ENCODE measurements at regions not wholly inside any gene's neighbourhood (a gene's known extent, or its start where the extent isn't known, plus 50 kb on each side); places are given as distances from the start of the nearest gene placed in this dataset.
A peak's percentile ranks its signal among the peaks of the same experiment; 100 is the strongest.
"Not testable (repeated sequence)": the region's sequence is repeated elsewhere in the genome, so short reads cannot be mapped to it uniquely, and the experiment has no call there.

DNA sequence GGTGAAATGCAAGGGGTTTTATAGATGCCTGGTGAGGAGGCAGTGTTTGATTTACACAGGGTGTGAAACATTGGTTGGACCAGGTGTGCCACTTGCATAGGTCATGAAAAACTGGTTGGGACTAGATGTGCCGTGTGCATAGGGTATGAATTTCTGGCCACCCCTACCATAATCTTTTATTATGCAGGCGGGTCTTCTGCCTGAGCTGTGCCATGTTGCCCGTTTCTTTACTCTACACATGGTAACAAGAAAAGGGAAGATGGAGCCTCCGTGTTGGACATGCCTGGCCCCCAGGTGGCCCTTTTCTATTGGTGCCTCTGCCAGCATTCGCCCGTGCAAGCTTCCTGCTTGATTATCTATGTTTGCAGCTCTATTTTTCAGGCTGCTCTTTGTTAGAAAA lies 805.4 kb downstream of the TRIB2 start:
- Histone ChIP-seq H3K27me3 (ENCODE audit: low read depth, low read length) (no peaks in the 10 kb centered on the region), H3K4me3 (ENCODE audit: low read depth in 1 of 2, low read length in 2 of 2) (no peak overlapping the region), H3K9me3 (ENCODE audit: control insufficient read depth in 1 of 2, low read length in 2 of 2) (no peaks in the 10 kb centered on the region), H3K36me3 (ENCODE audit: control insufficient read depth in 1 of 2, insufficient read depth in 2 of 2, low read length in 2 of 2) (no peaks in the 10 kb centered on the region), H3K27ac (ENCODE audit: low read length) (no peak overlapping the region), H3K4me1 (ENCODE audit: control insufficient read depth in 1 of 2, insufficient read depth in 2 of 2, low read length in 2 of 2) (no peaks in the 10 kb centered on the region)

DNA sequence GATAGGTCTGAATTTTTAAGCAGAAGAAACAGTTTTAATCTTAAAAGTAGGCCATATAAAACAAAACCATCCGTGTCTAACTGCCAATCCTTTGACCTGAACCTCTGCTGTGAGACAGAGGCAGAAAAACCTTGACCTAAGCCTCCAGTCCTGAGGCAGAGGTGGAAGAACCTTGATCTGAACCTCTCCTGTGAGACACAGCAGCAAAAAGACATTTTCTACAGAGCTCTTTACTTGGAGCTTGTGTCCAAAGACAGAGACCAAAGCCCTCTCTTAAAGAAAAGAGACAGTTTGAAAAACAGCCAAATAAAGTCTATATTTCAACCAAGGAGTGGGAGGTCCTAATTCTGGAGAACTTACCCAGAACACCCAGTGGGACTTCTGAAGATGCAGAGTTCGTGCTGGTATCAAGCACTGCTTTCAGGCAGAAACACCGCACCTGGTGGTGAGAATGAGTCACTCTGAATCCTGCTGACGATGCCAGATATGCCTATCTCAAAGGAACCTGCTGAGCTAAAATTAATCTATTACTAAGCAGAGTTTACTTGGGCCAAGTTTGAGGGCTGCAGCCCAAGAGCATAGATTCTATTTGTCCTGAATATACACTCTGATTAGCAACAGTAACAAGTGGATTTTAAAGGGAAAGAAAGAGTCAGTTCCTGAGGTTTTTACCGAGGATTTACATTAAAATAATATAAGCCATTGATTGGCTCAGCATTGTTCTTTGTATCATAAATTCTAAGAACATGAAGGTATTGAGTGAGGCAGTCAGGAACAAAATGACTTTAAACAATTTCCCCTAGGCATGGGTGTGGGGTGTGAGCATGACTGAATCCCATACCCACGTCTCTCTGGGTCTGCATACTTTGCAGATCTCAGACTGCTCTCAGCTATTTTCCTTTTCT lies 806.4 kb downstream of the TRIB2 start:
- Histone ChIP-seq H3K4me1 (ENCODE audit: control insufficient read depth in 1 of 2, insufficient read depth in 2 of 2, low read length in 2 of 2) (no peaks in the 10 kb centered on the region), H3K4me3 (ENCODE audit: low read depth in 1 of 2, low read length in 2 of 2) (no peak overlapping the region), H3K27me3 (ENCODE audit: low read depth, low read length) (no peaks in the 10 kb centered on the region), H3K36me3 (ENCODE audit: control insufficient read depth in 1 of 2, insufficient read depth in 2 of 2, low read length in 2 of 2) (no peaks in the 10 kb centered on the region), H3K27ac (ENCODE audit: low read length) (peak overlapping the region; percentile 13), H3K9me3 (ENCODE audit: control insufficient read depth in 1 of 2, low read length in 2 of 2) (no peaks in the 10 kb centered on the region)

- Histone ChIP-seq H3K9me3 (ENCODE audit: control insufficient read depth in 1 of 2, low read length in 2 of 2) (no peaks in the 10 kb centered on the region), H3K4me1 (ENCODE audit: control insufficient read depth in 1 of 2, insufficient read depth in 2 of 2, low read length in 2 of 2) (no peaks in the 10 kb centered on the region), H3K4me3 (ENCODE audit: low read depth in 1 of 2, low read length in 2 of 2) (no peak overlapping the region), H3K27me3 (ENCODE audit: low read depth, low read length) (no peaks in the 10 kb centered on the region), H3K36me3 (ENCODE audit: control insufficient read depth in 1 of 2, insufficient read depth in 2 of 2, low read length in 2 of 2) (no peaks in the 10 kb centered on the region), H3K27ac (ENCODE audit: low read length) (no peak overlapping the region)
Observed at GRCh38 chr2:13524492-13524891, 807.8 kb downstream of the TRIB2 start.

DNA sequence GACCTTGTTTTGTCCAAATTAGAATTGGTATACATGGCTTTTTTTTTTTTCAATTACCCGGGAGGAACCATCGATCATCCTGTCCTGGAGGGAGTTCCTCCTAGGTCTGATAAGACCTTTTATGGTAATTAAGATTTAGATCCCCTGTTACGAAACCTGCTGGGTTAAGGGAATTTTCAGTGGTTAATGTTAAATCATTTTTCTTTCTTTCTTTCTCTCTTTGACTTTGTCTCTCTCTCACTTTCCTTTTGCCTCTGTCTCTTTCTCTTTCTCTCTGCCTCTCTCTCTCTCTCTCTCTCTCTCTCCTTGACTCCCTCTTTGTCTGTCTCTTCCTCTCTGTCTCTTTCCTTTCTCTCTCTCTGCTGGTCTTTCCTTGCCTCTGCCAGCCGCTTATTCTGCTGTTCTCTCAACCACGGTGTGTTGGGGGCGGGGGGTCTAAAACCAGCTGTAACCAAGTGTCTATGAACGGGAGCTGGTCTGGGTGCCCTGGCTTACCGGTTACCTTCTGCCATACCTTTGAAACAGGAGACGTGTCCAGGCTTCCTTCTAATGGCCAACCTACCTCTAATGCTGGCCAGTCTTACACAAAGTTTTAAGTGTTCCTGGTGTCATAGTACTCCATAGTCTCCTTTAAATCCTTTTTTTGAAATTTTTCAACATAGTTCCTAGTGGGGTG lies 815.1 kb downstream of the TRIB2 start:
- H3K9me3 ChIP-seq (ENCODE audit: control insufficient read depth in 1 of 2, low read length in 2 of 2); H3K36me3 ChIP-seq (ENCODE audit: control insufficient read depth in 1 of 2, insufficient read depth in 2 of 2, low read length in 2 of 2); H3K27me3 ChIP-seq (ENCODE audit: low read depth, low read length); H3K4me3 ChIP-seq (ENCODE audit: low read depth in 1 of 2, low read length in 2 of 2); H3K4me1 ChIP-seq (ENCODE audit: control insufficient read depth in 1 of 2, insufficient read depth in 2 of 2, low read length in 2 of 2); H3K27ac ChIP-seq (ENCODE audit: low read length): not testable (repeated sequence)

DNA sequence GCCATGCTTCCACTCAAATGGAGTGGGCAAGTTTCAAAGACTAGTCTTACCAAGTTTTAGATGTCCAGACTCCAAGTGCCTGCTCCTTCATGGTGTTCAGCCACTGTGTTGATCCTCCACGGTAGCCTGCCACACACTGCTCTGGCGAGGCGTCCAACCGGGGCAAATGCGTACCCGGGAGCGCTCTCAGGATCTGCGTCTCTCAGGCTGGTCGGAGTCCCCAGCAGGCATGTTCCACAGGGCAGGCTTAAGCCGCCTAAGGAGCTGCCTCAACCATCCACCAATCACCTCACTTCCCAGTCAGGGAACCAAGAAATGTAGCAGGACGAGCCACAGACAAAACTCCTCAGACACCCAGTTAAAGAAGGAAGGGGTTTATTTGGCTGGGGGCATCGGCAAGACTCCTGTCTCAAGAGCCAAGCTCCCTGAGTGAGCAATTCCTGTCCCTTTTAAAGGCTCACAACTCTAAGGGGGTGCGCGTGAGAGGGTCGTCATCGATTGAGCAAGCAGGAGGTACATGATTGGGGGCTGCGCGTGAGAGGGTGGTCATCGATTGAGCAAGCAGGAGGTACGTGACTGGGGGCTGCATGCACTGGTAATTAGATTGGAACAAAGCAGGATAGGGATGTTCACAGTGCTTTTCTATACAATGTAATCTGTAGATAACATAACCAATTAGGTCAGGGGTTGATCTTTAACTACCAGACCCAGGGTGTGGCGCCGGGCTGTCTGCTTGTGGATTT lies 816.2 kb downstream of the TRIB2 start:
- not testable (repeated sequence) for H3K36me3 ChIP-seq (ENCODE audit: control insufficient read depth in 1 of 2, insufficient read depth in 2 of 2, low read length in 2 of 2); H3K27me3 ChIP-seq (ENCODE audit: low read depth, low read length); H3K4me3 ChIP-seq (ENCODE audit: low read depth in 1 of 2, low read length in 2 of 2); H3K27ac ChIP-seq (ENCODE audit: low read length); H3K9me3 ChIP-seq (ENCODE audit: control insufficient read depth in 1 of 2, low read length in 2 of 2); H3K4me1 ChIP-seq (ENCODE audit: control insufficient read depth in 1 of 2, insufficient read depth in 2 of 2, low read length in 2 of 2)

DNA sequence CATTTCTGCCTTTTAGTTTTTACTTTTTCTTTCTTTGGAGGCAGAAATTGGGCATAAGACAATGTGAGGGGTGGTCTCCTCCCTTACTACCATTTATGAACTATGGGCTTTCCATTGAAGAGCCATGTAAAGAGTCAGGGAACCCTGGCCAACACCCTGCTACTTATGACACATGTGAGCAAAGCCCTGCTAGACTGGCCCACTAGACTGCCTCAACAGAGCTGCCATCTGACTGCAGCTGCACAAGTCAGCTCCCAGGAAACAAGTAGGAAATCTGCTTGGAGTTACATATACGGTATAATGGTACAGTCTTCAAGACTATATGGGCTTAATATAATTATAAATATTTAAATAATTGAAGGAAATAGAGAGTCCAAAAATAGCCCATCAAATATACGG lies 816.8 kb downstream of the TRIB2 start:
- Histone ChIP-seq H3K27ac (ENCODE audit: low read length) (no peak overlapping the region), H3K36me3 (ENCODE audit: control insufficient read depth in 1 of 2, insufficient read depth in 2 of 2, low read length in 2 of 2) (no peaks in the 10 kb centered on the region), H3K27me3 (ENCODE audit: low read depth, low read length) (no peaks in the 10 kb centered on the region), H3K4me3 (ENCODE audit: low read depth in 1 of 2, low read length in 2 of 2) (no peak overlapping the region), H3K4me1 (ENCODE audit: control insufficient read depth in 1 of 2, insufficient read depth in 2 of 2, low read length in 2 of 2) (no peaks in the 10 kb centered on the region), H3K9me3 (ENCODE audit: control insufficient read depth in 1 of 2, low read length in 2 of 2) (no peaks in the 10 kb centered on the region)

DNA sequence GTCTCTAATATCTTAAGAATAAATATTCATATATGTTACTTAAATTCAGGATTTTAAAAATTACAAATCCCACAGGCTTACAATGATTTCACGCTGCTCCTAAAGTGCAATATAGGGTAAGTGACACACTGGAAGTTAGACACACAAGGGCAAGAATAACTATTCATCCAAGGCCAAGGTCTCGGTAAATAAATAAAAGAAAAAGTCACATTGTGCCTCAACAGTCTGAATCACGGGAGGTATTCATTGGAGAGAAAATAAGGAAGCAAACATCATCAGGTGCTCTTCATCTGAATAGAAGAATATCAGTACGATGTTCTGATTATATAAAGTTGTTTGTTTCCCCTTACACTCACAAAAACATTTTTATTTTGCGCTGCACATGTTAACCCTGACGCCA lies 820.2 kb downstream of the TRIB2 start:
- no peaks in the 10 kb centered on the region for H3K27me3 ChIP-seq (ENCODE audit: low read depth, low read length)
- no peak overlapping the region for H3K27ac ChIP-seq (ENCODE audit: low read length)
- H3K4me1 ChIP-seq (ENCODE audit: control insufficient read depth in 1 of 2, insufficient read depth in 2 of 2, low read length in 2 of 2): no peaks in the 10 kb centered on the region
- no peaks in the 10 kb centered on the region for H3K9me3 ChIP-seq (ENCODE audit: control insufficient read depth in 1 of 2, low read length in 2 of 2)
- no peaks in the 10 kb centered on the region for H3K36me3 ChIP-seq (ENCODE audit: control insufficient read depth in 1 of 2, insufficient read depth in 2 of 2, low read length in 2 of 2)
- H3K4me3 ChIP-seq (ENCODE audit: low read depth in 1 of 2, low read length in 2 of 2): no peak overlapping the region

GRCh38 chr2:13537771-13538349 lies 821.1 kb downstream of the TRIB2 start:
- Histone ChIP-seq H3K27ac (ENCODE audit: low read length) (no peak overlapping the region), H3K27me3 (ENCODE audit: low read depth, low read length) (no peaks in the 10 kb centered on the region), H3K36me3 (ENCODE audit: control insufficient read depth in 1 of 2, insufficient read depth in 2 of 2, low read length in 2 of 2) (no peaks in the 10 kb centered on the region), H3K4me3 (ENCODE audit: low read depth in 1 of 2, low read length in 2 of 2) (no peak overlapping the region), H3K9me3 (ENCODE audit: control insufficient read depth in 1 of 2, low read length in 2 of 2) (no peaks in the 10 kb centered on the region), H3K4me1 (ENCODE audit: control insufficient read depth in 1 of 2, insufficient read depth in 2 of 2, low read length in 2 of 2) (no peaks in the 10 kb centered on the region)

- no peaks in the 10 kb centered on the region for H3K4me1 ChIP-seq (ENCODE audit: control insufficient read depth in 1 of 2, insufficient read depth in 2 of 2, low read length in 2 of 2)
- H3K27ac ChIP-seq (ENCODE audit: low read length): no peak overlapping the region
- H3K27me3 ChIP-seq (ENCODE audit: low read depth, low read length): no peaks in the 10 kb centered on the region
- no peaks in the 10 kb centered on the region for H3K36me3 ChIP-seq (ENCODE audit: control insufficient read depth in 1 of 2, insufficient read depth in 2 of 2, low read length in 2 of 2)
- H3K4me3 ChIP-seq (ENCODE audit: low read depth in 1 of 2, low read length in 2 of 2): no peak overlapping the region
- H3K9me3 ChIP-seq (ENCODE audit: control insufficient read depth in 1 of 2, low read length in 2 of 2): no peaks in the 10 kb centered on the region
Observed at GRCh38 chr2:13539296-13539695, 822.6 kb downstream of the TRIB2 start.

DNA sequence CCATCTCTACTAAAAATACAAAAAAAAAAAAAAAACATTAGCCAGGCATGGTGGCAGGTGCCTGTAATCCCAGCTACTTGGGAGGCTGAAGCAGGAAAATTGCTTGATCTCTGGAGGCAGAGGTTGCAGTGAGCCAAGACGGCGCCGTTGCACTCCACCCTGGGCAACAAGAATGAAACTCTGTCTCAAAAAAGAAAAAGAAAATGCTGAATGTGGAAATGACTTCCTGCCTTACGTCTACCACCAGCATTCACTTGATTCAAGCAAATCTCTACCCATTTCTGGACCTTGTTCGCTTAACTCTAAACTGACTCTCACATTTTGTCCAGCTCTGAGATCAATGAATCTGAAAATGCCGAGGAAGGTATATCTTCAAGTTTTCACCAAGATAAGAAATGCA lies 825.3 kb downstream of the TRIB2 start:
- no peaks in the 10 kb centered on the region for H3K9me3 ChIP-seq (ENCODE audit: control insufficient read depth in 1 of 2, low read length in 2 of 2)
- H3K4me1 ChIP-seq (ENCODE audit: control insufficient read depth in 1 of 2, insufficient read depth in 2 of 2, low read length in 2 of 2): no peaks in the 10 kb centered on the region
- H3K27ac ChIP-seq (ENCODE audit: low read length): no peak overlapping the region
- no peak overlapping the region for H3K4me3 ChIP-seq (ENCODE audit: low read depth in 1 of 2, low read length in 2 of 2)
- no peaks in the 10 kb centered on the region for H3K27me3 ChIP-seq (ENCODE audit: low read depth, low read length)
- no peaks in the 10 kb centered on the region for H3K36me3 ChIP-seq (ENCODE audit: control insufficient read depth in 1 of 2, insufficient read depth in 2 of 2, low read length in 2 of 2)

GRCh38 chr2:13542642-13543041 lies 825.9 kb downstream of the TRIB2 start:
- Histone ChIP-seq H3K36me3 (ENCODE audit: control insufficient read depth in 1 of 2, insufficient read depth in 2 of 2, low read length in 2 of 2) (no peaks in the 10 kb centered on the region), H3K27ac (ENCODE audit: low read length) (no peak overlapping the region), H3K27me3 (ENCODE audit: low read depth, low read length) (no peaks in the 10 kb centered on the region), H3K4me1 (ENCODE audit: control insufficient read depth in 1 of 2, insufficient read depth in 2 of 2, low read length in 2 of 2) (no peaks in the 10 kb centered on the region), H3K4me3 (ENCODE audit: low read depth in 1 of 2, low read length in 2 of 2) (no peak overlapping the region), H3K9me3 (ENCODE audit: control insufficient read depth in 1 of 2, low read length in 2 of 2) (no peaks in the 10 kb centered on the region)

Measured in muscle layer of duodenum (tissue), 2 donors.